Fibroblast of peridontal ligament (primary cell): ENCODE measurements at regions not wholly inside any gene's neighbourhood (a gene's known extent, or its start where the extent isn't known, plus 50 kb on each side); places are given as distances from the start of the nearest gene placed in this dataset.
"Not testable (repeated sequence)": the region's sequence is repeated elsewhere in the genome, so short reads cannot be mapped to it uniquely, and the experiment has no call there.

Experiments used
- DNase-seq: peaks from one replicate; pipeline ENCODE4 v3.0.0-alpha.2; 2010; ENCODE audit errors: extremely low read depth

- DNase-seq, result not testable (repeated sequence)
Measured at GRCh38 chr10:118420049-118420448, 77.9 kb upstream of the FAM204A start.

- no peak for DNase-seq
Measured at GRCh38 chr10:118412932-118413331, 70.8 kb upstream of the FAM204A start.

GRCh38 chr10:118412132-118412760, 70.1 kb upstream of the FAM204A start:
- DNase-seq, result no peak

GRCh38 chr10:118409295-118409694, 67.2 kb upstream of the FAM204A start:
- no peak for DNase-seq

GRCh38 chr10:118408181-118408580, 66.1 kb upstream of the FAM204A start:
- DNase-seq, result no peak

GRCh38 chr10:118407777-118408176, 65.7 kb upstream of the FAM204A start:
- DNase-seq, result no peak

- no peak for DNase-seq
Measured at GRCh38 chr10:118407026-118407425, 64.9 kb upstream of the FAM204A start.

- no peak for DNase-seq
Measured at GRCh38 chr10:118405928-118406327, 63.8 kb upstream of the FAM204A start.

- DNase-seq, result no peak
Measured at GRCh38 chr10:118403967-118404366, 61.8 kb upstream of the FAM204A start.

- DNase-seq, result no peak
Measured at GRCh38 chr10:118401708-118402193, 59.6 kb upstream of the FAM204A start.

GRCh38 chr10:118397391-118397790, 55.3 kb upstream of the FAM204A start:
- no peak for DNase-seq

- DNase-seq, result no peak
Measured at GRCh38 chr10:118395947-118396346, 53.8 kb upstream of the FAM204A start.

- no peak for DNase-seq
Measured at GRCh38 chr10:118394301-118395200, 52.4 kb upstream of the FAM204A start.

GRCh38 chr10:118392761-118393160, 50.6 kb upstream of the FAM204A start:
- DNase-seq, result no peak
